NCI-H1105 (cell line): ENCODE measurements at regions not wholly inside any gene's neighbourhood (a gene's known extent, or its start where the extent isn't known, plus 50 kb on each side); places are given as distances from the start of the nearest gene placed in this dataset.

Experiments
- DNase-seq: peaks from one replicate; lab custom pipeline; 2025; lab: John Stamatoyannopoulos, UW

DNA sequence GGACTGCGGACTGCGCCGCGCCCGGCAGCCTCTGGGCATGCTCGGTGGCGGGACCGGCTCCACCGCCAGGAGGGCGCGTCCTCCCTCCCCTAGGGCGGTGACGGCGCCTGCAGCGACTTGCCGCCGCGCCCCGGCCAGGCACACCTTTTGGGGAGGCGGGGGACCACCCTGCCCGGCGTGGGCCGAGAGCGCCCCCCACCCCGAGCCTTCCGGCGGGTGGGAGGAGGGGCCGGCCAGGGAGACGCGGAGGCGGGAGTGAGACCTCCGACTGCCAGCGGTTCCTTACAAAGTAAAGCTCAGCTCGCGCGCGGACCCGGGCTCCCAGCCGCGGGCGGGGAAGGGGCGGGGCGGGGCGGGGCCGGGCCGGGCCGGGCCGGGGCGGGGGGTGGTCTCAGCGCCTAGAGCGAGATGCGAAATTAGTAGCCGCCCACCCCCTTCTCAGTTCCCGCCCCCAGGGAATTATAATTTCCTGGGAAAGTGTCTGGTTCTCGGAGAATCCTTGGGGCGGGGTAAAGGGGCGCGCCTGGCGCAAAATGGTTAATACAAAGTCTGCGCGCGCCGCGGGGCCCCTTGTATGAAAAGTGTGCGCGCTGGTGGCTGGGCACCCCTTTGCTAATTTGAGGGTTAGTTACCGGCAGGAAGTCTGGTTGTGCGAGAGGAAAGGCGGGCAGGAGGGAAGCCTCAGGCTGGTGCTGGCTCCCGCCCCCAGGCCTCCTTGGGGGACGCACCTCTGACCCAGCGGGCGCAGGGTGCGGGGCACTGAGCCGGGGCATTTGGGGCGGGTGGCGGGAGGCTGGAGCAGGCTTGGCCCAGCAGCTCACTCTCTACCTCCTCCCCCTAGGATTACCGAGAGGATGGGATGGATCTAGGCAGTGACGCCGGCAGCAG lies 224.8 kb upstream of the IL12A start:
- peak; percentile 91 for DNase-seq

GRCh38 chr3:159764490-159765029 lies 224.1 kb upstream of the IL12A start:
- no peak for DNase-seq

DNA sequence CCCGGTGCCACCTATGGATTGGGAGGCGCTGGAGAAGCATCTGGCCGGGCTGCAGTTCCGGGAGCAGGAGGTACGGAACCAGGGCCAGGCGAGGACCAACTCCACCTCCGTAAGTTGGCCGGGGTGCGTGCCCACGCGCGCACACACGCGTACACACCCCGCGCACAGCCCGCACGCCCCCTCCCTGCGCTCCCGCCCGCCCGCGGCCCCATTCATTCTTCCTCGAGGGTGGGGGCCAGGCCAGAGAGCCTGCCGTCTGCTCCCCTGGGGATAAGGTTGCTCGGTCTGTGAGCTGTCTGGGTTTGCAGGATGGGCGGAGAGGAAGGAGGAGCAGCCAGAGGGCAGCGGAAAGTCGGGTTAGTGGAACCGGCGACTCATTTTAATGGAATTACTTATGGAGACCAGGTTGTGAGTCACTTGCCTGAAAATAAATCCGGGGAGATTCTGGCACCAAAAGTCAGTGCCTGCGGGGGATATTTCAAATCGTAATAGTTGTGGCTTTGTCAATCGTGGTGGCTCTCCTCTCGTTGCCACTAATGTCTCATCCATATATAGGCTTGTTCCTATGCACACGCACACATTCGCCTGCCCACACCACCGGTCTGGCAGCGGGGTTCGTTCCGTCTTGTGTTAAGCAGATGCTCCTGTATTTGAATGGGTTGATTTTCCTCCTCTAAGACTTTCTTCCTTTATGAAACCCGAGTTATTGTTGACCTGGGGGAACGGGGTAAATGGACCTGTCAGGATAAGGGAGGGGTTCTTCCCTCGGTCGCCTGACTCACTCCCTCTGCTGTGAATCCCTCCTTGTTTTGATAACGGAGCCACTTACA lies 223.4 kb upstream of the IL12A start:
- peak; percentile 62 for DNase-seq

DNA sequence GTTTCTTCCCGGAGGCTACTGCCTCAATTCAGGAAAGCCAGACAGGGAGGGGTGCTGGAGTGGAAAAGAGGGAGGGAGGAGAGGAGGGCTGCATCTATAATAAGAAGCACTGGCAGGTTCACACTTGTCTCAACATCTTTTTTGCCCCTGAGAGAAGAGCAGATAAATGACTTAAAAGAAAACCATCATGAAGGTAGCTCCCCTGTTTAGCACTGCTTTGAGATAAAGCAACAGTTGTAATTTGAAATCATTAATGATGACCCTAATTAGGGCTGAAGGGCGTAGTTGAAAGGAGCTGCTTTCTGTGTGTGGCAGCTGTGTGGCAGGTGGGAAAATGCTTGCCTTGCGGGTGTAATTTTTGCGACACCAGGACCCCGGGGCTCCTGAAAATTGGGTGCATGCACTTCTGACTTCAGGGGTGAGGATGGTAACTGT lies 222.8 kb upstream of the IL12A start:
- DNase-seq: peak; percentile 93

- DNase-seq: peak; percentile 58
Observed at GRCh38 chr3:159766563-159767185, 222.0 kb upstream of the IL12A start.

GRCh38 chr3:159770998-159771397 lies 217.6 kb upstream of the IL12A start:
- peak; percentile 67 for DNase-seq

DNA sequence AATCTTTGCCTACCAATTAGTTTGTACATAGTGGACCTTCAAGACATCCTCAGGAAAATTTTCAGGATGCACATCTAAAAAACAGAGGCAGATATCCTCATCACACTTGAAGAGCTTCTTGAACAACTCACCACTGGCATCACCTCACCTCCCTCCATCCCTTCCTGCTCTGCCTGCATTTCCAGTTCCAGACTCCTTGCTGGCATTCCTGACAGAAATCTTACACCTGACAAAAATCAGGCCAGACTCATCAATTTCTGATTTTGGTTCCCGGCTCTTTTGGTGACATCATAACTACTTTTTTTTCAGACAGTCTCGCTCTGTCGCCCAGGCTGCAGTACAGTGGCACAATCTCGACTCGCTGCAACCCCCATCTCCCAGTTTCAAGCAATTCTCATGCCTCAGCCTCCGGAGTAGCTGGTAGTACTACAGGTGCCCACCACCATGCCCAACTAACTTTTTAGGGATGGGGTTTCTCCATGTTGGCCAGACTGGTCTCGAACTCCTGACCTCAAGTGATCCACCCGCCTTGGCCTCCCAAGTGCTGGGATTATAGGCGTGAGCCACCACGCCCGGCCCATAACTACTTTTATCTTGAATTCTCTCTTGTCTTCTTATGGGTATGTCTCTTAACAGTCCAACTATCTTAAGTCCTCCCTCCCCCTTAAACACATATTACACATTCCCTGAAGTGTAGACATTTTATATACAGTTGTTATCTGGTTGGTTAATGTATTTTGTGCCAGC lies 216.6 kb upstream of the IL12A start:
- DNase-seq: no peak

GRCh38 chr3:159773706-159774105 lies 214.9 kb upstream of the IL12A start:
- DNase-seq: no peak

DNA sequence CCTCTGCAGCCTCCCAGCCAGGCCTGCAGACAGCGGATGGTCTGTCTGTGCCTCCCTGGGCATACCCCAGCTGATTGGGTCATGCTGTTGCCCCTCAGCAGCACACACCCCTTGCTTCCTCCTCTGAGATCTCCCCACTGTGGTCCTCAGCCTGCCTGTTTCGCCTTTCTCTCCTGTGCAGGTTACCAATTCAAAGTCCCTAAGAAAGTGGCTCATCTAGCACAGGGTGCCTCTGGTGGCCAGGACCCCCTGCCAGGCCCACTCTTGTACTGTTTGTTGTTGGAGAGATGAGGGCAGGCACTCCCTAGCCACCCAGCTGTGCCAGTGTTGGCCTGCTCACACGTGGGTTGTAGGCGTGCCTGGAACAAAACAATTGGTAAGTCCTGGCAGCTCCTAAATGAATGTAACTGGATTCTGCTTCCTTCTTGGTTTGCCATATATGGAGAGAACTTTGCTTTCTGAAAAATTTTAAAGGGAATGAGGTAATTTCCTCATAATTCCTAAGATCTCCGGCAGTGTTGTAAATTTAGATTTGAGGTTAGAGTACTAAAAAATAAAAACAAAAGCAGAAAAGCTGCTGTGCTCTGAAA lies 213.2 kb upstream of the IL12A start:
- DNase-seq: peak; percentile 25

- DNase-seq: no peak
Observed at GRCh38 chr3:159776779-159777178, 211.9 kb upstream of the IL12A start.

GRCh38 chr3:159779883-159780282 lies 208.8 kb upstream of the IL12A start:
- DNase-seq: no peak

DNA sequence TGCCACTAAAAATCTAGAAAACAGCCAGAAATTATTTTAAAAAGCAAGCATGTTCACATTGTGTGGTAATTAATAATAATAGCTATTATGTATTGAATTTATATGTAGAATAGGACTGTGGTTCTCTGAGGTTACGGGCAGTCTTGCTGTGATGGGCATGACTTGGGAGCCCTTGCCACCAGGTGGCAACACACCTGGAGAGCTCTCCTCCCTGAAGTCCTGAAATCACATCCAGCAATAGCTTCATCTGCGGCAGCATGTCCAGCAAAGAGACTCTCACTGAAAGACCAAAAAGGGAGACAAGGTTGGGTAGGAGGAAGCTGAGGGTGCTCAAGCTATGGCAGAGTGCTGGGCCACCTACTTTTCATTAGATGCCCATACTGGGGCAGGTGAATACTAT lies 206.8 kb upstream of the IL12A start:
- DNase-seq: no peak

DNA sequence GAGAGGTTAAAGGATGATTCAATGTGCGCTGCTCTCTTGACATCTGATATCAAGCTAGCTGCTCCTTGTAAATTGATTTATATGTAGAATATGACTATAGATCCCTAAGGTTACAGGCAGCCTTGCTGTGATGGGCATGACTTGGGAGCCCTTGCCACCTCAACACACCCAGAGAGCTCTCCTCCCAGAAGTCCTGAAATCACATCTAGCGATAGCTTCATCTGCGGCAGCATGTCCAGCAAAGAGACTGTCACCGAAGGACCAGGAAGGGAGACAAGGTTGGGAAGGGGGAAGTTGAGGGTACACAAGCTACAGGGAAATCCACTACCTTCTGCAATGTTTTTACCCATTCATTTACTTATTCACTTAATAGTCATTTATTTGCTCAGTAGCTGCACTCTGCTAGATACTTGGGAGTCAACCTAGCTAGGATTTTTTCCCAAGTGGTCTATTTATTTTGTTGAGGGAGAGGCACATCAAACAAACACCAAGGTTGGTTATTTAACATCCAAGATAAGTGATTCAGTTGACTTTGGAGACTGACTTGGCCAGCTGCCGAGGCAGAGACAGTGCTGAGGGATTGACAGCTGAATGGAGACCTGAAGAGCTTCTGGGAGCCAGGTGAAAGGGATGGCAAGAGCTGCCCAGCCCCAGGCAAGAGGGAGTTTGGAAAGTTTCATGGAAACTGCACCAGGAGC lies 205.8 kb upstream of the IL12A start:
- peak; percentile 87 for DNase-seq

- no peak for DNase-seq
Observed at GRCh38 chr3:159783780-159784742, 204.6 kb upstream of the IL12A start.

GRCh38 chr3:159785273-159785708 lies 203.3 kb upstream of the IL12A start:
- DNase-seq: no peak

DNA sequence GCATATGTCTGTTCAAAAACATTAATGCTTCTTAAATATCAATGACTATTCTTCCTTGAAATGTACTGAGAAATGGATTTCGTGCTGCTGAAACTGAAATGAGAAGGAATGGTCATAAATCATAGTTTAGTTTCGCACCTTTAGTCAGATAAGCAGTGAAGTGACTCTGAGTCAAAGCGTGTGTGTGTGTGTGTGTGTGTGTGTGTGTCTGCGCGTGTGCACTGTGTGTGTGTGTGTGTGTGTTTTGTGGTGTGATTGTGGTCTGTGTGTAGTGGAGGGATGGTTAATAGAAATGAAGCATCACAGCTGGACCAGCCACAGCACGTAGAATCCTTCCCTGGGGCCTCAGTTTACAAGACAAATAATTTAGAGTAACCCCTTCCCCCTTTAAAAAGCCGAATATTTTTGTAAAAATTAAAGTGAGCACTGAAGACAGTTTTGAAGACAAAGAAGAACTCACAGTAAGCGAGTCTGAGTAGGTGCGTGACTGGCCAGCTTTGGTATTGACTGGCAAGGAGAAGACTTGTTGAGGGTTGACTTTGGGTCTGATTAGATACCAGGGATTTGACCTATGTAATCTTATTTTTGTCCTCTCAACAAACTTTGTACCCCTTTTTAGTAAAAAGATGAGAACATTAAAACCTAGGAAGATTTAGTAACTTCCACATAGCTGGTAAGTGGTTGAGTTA lies 202.0 kb upstream of the IL12A start:
- no peak for DNase-seq

- DNase-seq: no peak
Observed at GRCh38 chr3:159787178-159787574, 201.5 kb upstream of the IL12A start.

GRCh38 chr3:159787794-159788205 lies 200.8 kb upstream of the IL12A start:
- no peak for DNase-seq

- no peak for DNase-seq
Observed at GRCh38 chr3:159788291-159788690, 200.3 kb upstream of the IL12A start.
